ENCODE measurements at regions not wholly inside any gene's neighbourhood (a gene's known extent, or its start where the extent isn't known, plus 50 kb on each side); places are given as distances from the start of the nearest gene placed in this dataset.
"Not testable (repeated sequence)": the region's sequence is repeated elsewhere in the genome, so short reads cannot be mapped to it uniquely, and the experiment has no call there.

DNA sequence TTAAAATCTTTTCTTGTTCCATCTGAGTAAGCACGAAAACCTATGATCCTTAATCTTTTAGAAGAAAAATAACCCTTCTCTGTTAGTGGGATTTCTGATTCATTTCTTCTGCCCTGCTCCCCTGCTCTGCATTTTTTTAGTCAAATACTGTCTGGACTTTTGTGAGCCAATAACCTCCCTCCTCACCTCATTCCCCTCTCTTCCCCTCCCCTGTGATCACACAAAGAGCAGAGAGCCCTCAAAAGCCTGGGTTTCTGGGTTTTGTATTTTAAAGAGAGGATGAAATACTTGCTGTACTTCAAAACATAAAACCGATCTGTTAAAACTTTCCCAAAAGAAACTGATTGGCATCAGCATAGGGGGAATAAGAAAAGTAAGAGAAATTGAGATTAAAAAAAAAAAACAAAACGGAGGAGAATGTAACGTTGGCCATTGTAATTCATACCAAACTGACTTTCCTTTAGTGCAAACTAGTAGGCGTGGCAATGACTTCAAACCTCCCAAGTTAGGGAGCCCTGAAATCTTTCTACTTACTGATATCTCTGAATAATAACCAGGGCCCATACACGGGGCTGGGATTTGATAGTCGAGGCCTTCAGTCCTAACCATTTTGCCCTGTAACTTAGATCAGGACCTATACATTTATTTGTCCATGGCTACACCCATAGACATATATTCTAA, 232.9 kb downstream of the TM9SF2 start:
- H3K27me3 ChIP-seq (ENCODE audit: control insufficient read depth, insufficient read depth, low read length): no peaks in the 10 kb centered on the region
- CTCF ChIA-PET: no interaction called here
- POLR2A ChIA-PET: no interaction called here
- no peak overlapping the region for H3K4me3 ChIP-seq (ENCODE audit: low read depth, low read length)
- no peak for DNase-seq (ENCODE audit: low read depth, low spot score)
- no peaks in the 10 kb centered on the region for H3K9me3 ChIP-seq (ENCODE audit: control insufficient read depth, insufficient read depth, low read length)
- no peak for TF ChIP-seq CTCF (IDR thresholded peaks at IDR 0.05; ENCODE audit: low read depth, low read length)
- no peak overlapping the region for H3K27ac ChIP-seq (ENCODE audit: low read depth, low read length)

- H3K4me3 ChIP-seq (ENCODE audit: low read depth, low read length): no peak overlapping the region
- H3K27me3 ChIP-seq (ENCODE audit: control insufficient read depth, insufficient read depth, low read length): peaks cover 3% of the 10 kb centered on the region
- TF ChIP-seq CTCF (IDR thresholded peaks at IDR 0.05; ENCODE audit: low read depth, low read length): no peak
- no peaks in the 10 kb centered on the region for H3K9me3 ChIP-seq (ENCODE audit: control insufficient read depth, insufficient read depth, low read length)
- ChIA-PET POLR2A (no interaction called here), CTCF (no interaction called here)
- no peak overlapping the region for H3K27ac ChIP-seq (ENCODE audit: low read depth, low read length)
- DNase-seq (ENCODE audit: low read depth, low spot score): no peak
Measured at GRCh38 chr13:99733346-99733745, 232.1 kb downstream of the TM9SF2 start.

- H3K9me3 ChIP-seq (ENCODE audit: control insufficient read depth, insufficient read depth, low read length): no peaks in the 10 kb centered on the region
- ChIA-PET POLR2A (no interaction called here), CTCF (no interaction called here)
- H3K4me3 ChIP-seq (ENCODE audit: low read depth, low read length): no peak overlapping the region
- DNase-seq (ENCODE audit: low read depth, low spot score): no peak
- H3K27me3 ChIP-seq (ENCODE audit: control insufficient read depth, insufficient read depth, low read length): peaks cover 3% of the 10 kb centered on the region
- TF ChIP-seq CTCF (IDR thresholded peaks at IDR 0.05; ENCODE audit: low read depth, low read length): no peak
- H3K27ac ChIP-seq (ENCODE audit: low read depth, low read length): no peak overlapping the region
Measured at GRCh38 chr13:99731747-99732146, 230.5 kb downstream of the TM9SF2 start.

DNA sequence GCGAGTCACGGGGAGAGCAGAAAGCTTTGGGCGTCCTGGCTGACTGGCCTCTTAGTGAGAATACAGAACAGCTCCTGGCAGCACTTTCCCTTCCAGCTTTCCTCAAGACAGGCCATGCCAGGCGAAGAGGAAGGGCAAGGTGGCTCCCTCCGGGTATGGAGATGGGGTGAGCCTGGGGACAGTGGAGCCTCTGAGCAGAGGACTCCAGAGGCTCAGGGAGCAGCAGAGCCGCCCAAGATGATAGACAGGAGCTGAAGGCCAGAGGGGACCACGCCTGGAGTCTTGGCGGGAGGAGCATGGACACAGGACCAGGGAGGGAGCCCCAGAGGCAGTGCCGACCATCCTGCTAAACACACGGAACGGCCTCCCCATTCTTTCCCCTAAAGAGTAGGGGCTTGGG, 229.1 kb downstream of the TM9SF2 start:
- H3K4me3 ChIP-seq (ENCODE audit: low read depth, low read length): no peak overlapping the region
- ChIA-PET POLR2A (no interaction called here), CTCF (no interaction called here)
- no peak for TF ChIP-seq CTCF (IDR thresholded peaks at IDR 0.05; ENCODE audit: low read depth, low read length)
- no peaks in the 10 kb centered on the region for H3K9me3 ChIP-seq (ENCODE audit: control insufficient read depth, insufficient read depth, low read length)
- no peak overlapping the region for H3K27ac ChIP-seq (ENCODE audit: low read depth, low read length)
- H3K27me3 ChIP-seq (ENCODE audit: control insufficient read depth, insufficient read depth, low read length): peaks cover 3% of the 10 kb centered on the region
- no peak for DNase-seq (ENCODE audit: low read depth, low spot score)

DNA sequence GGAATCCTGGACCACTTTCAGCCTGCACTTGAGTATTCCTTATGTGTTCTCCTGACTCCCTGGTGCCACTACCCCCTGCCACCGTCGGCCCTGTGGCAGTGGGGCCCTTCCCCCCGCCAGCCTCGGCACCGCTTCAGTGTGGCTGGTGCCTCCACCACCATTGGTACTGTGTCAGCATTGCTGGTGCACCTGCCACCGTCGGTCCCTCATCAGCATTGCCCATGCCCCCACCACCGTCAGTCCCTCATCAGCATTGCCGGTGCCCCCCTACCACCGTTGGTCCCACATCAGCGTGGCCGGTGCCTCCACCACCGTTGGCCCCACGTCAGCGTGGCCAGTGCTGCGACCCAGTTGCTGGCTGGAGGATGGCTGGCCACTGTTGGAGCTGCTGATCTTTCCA, 228.5 kb downstream of the TM9SF2 start:
- H3K27ac ChIP-seq (ENCODE audit: low read depth, low read length): no peak overlapping the region
- POLR2A ChIA-PET: no interaction called here
- peaks cover 3% of the 10 kb centered on the region for H3K27me3 ChIP-seq (ENCODE audit: control insufficient read depth, insufficient read depth, low read length)
- no peak for TF ChIP-seq CTCF (IDR thresholded peaks at IDR 0.05; ENCODE audit: low read depth, low read length)
- no peak overlapping the region for H3K4me3 ChIP-seq (ENCODE audit: low read depth, low read length)
- CTCF ChIA-PET: no interaction called here
- DNase-seq (ENCODE audit: low read depth, low spot score): no peak
- no peaks in the 10 kb centered on the region for H3K9me3 ChIP-seq (ENCODE audit: control insufficient read depth, insufficient read depth, low read length)

DNA sequence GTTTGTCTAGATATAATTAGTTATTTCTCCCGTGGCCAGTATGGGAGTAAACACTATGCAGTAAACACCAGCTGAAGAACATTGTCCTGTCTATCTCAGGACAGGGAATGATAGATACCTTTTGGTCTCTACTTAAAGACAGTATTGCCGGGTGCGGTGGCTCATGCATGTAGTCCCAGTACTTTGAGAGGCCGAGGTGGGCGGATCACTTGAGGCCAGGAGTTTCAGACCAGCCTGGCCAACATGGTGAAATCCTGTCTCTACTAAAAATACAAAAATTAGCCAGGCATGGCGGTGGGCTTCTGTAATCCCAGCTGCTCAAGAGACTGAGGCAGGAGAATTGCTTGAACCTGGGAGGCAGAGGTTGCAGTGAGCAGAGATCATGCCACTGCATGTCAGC, 226.4 kb downstream of the TM9SF2 start:
- CTCF ChIA-PET: interaction anchor here (0.7 kb wide), 1 partner anchor 256 kb away, joined by 3 read pairs; no protein-coding TSS in a partner anchor
- DNase-seq (ENCODE audit: low read depth, low spot score); H3K4me3 ChIP-seq (ENCODE audit: low read depth, low read length); H3K27ac ChIP-seq (ENCODE audit: low read depth, low read length); H3K27me3 ChIP-seq (ENCODE audit: control insufficient read depth, insufficient read depth, low read length); POLR2A ChIA-PET; H3K9me3 ChIP-seq (ENCODE audit: control insufficient read depth, insufficient read depth, low read length): not testable (repeated sequence)
